GM19438 (cell line): ENCODE measurements at regions not wholly inside any gene's neighbourhood (a gene's known extent, or its start where the extent isn't known, plus 50 kb on each side); places are given as distances from the start of the nearest gene placed in this dataset.
A peak's percentile ranks its signal among the peaks of the same experiment; 100 is the strongest.

Source experiments
- ATAC-seq: cut with Tn5 transposase; IDR thresholded peaks from one replicate; pipeline ENCODE4 v1.9.1; 2021; ENCODE audit warnings: low read depth; ENCODE audit not compliant: unreplicated experiment

DNA sequence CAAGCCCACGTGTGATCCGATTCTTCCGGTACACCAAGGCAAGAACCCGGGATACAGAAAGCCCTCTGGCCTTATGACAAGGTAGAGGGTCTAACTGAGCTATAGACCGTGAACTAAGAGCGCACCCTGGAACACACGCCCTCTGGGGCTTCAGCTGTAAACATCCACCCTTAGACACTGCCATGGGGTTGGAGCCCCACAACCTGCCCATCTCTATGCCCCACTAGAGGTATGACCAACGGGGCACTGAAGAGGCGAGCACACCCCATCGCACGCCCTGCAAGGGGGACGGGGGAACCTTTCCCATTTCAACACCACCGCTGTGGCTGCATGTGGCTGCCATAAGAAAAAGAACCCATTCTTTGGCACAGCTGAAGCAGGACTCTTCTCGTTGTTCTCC is 1206.0 kb upstream of the TMEM132C start:
- no peak for ATAC-seq

- no peak for ATAC-seq
These were observed 1203.5 kb upstream of the TMEM132C start for GRCh38 chr12:127063339-127064072.

GRCh38 chr12:127064207-127064606 is 1202.8 kb upstream of the TMEM132C start:
- ATAC-seq, result no peak

GRCh38 chr12:127065595-127065994 is 1201.4 kb upstream of the TMEM132C start:
- no peak for ATAC-seq

DNA sequence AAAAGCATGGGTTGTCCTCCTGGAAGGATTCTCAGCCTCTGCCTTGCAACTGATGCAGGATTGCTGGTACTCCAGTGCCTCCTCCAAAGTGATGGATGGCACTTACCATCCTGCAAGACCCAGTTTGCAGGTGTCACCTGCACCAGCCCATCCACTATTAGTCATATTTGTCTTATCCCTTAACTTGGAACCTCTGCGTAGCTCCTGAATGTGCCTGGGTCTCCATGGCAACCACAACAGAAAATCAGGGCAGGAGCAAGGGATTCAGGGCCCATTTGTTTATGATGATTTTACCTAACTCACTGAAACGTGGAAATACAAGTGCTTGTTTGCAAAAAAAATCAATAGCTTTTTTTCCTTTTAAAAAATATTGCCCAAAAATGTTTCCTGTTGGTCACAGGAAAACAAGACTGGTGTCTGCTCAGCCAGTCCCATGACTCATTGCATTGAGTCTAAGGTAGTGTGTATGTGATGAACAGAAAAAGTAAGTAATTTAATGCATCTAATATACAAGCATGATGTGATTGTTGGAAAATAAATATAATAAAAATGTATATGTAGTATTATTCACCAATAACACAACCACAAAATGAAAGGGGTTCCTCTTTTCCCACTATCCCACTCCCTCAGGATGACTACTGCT is 1196.3 kb upstream of the TMEM132C start:
- no peak for ATAC-seq

- no peak for ATAC-seq
These were observed 1192.8 kb upstream of the TMEM132C start for GRCh38 chr12:127074161-127074560.

- ATAC-seq, result no peak
These were observed 1191.0 kb upstream of the TMEM132C start for GRCh38 chr12:127075981-127076380.

- ATAC-seq, result no peak
These were observed 1189.5 kb upstream of the TMEM132C start for GRCh38 chr12:127077262-127078045.

GRCh38 chr12:127078577-127079350 is 1188.2 kb upstream of the TMEM132C start:
- ATAC-seq, result no peak

GRCh38 chr12:127079636-127080035 is 1187.3 kb upstream of the TMEM132C start:
- no peak for ATAC-seq

- ATAC-seq, result no peak
These were observed 1185.9 kb upstream of the TMEM132C start for GRCh38 chr12:127081058-127081457.

- ATAC-seq, result peak; percentile 99
These were observed 1183.7 kb upstream of the TMEM132C start for GRCh38 chr12:127083008-127083949.

- ATAC-seq, result no peak
These were observed 1165.9 kb upstream of the TMEM132C start for GRCh38 chr12:127101076-127101475.

DNA sequence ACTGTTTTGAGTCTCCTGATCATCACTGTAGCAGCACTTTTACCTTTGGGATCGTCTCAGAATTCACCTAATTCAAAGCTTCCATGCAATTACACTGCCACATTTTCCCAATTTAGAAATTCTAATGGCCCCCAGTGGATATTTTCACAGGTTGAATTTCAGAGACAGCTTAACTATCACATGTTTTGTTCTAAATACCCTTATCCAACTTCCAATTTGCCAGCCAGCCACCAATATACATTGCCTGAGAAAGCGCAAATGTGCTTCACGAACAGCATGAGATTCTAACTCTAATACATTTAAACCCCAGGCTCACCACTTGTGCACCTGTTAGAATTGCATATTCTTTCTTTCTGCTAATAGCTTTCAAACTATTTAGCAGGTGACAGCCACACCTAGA is 1160.9 kb upstream of the TMEM132C start:
- ATAC-seq, result no peak

DNA sequence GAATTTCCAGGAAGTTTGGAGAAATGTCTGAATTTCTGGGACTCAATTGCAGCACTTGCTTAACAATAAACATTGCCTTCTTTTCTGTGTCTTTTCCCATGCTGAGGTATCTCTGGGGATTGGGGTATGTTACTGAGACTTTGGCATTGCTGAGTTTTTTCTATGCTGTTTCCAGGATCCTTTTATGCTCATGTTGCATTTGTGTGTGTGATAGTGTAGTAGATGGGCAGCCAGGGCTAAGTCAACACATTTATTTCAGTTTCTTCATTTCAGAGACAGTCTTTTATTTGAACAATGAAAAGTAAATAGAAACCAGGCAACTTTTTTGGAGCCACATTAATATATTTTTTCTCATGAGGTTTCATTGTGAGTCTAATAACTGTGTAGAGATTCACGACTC is 1160.3 kb upstream of the TMEM132C start:
- no peak for ATAC-seq

DNA sequence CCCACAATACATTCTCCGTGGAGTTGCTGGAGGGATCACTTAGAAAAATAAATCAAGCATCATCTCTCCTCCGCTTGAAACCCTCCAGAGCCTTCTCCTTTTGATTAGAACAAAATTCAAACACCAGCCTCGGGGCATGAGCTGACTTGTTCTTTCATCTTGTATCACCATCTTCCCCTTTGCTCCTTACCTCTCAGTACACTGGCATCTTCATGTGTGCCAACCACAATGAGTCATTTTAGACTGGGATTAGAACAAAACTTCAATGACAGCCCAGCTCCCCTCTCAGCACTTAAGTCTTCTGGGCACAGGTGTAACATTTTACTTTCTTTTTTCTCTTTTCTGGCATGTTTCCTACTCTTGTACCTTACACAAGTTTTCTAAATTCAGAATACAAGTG is 1159.2 kb upstream of the TMEM132C start:
- ATAC-seq, result no peak

GRCh38 chr12:127108360-127109215 is 1158.4 kb upstream of the TMEM132C start:
- peak; percentile 79 for ATAC-seq

DNA sequence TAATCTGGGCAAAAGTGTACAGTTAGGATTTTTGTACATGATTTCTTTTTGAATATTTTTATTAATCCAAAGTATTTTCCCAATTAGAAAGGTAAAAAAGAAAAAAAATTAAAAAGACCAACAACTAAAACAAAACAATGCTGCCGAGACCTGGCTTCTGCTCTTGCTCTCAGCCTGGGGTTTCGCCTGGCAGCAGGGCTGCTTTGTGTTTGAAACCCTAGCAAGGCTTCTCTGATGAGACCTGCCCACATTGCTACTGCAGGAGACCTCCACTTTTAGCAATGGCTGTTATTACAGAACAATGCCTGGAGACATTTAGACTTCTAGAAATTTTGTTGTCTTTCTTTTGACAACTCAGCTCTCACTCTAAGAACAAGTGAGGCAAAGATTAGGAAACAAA is 1153.0 kb upstream of the TMEM132C start:
- no peak for ATAC-seq
